Nephron (organoid): ENCODE measurements at regions not wholly inside any gene's neighbourhood (a gene's known extent, or its start where the extent isn't known, plus 50 kb on each side); places are given as distances from the start of the nearest gene placed in this dataset.

Experiments
- H3K27ac Mint-ChIP-seq, 3 experiments: 2 replicates each; pipeline ENCODE4 v1.8.0; 2020; ENCODE audit warnings: mixed read lengths in 3 of 3, mild to moderate bottlenecking in 2 of 3, moderate library complexity in 1 of 3
- H3K27me3 Mint-ChIP-seq: 2 replicates; pipeline ENCODE4 v1.8.0; 2021; ENCODE audit warnings: low read depth, mild to moderate bottlenecking, moderate library complexity, mixed read lengths
- H3K36me3 Mint-ChIP-seq: 2 replicates; pipeline ENCODE4 v1.8.0; 2020; ENCODE audit warnings: low read depth, mixed read lengths
- H3K4me1 Mint-ChIP-seq: 2 replicates; pipeline ENCODE4 v1.8.0; 2020; ENCODE audit warnings: mixed read lengths
- H3K4me3 Mint-ChIP-seq, 3 experiments: 2 replicates each; pipeline ENCODE4 v1.8.0; 2020; ENCODE audit warnings: mild to moderate bottlenecking in 3 of 3, mixed read lengths in 3 of 3, moderate library complexity in 2 of 3
- H3K9me3 Mint-ChIP-seq: 2 replicates; pipeline ENCODE4 v1.8.0; 2020; ENCODE audit warnings: mixed read lengths
- CTCF ChIP-seq, 3 experiments: fragments of 200-600 bp; sonication (generic); IDR thresholded peaks; one replicate each; pipeline ENCODE4 v1.5.0; 2021; ENCODE audit warnings: antibody characterized with exemption in 3 of 3; ENCODE audit not compliant: unreplicated experiment in 3 of 3

GRCh38 chr15:70272565-70273355 is 175.0 kb upstream of the TLE3 start:
- H3K27me3 Mint-ChIP-seq = peaks cover 50% of the 10 kb centered on the region
- H3K9me3 Mint-ChIP-seq = no peaks in the 10 kb centered on the region
- peaks cover 38% of the 10 kb centered on the region for H3K4me1 Mint-ChIP-seq
- H3K27ac Mint-ChIP-seq = no peak overlapping the region
- TF ChIP-seq CTCF (IDR thresholded peaks at IDR 0.05; ENCODE audit: unreplicated experiment in 3 of 3) = no peak
- no peaks in the 10 kb centered on the region for H3K36me3 Mint-ChIP-seq
- H3K4me3 Mint-ChIP-seq = no peak overlapping the region

- Mint-ChIP-seq H3K27me3 (peaks cover 49% of the 10 kb centered on the region), H3K27ac (peak overlapping the region in 1 of 3 experiments; percentile 41), H3K4me1 (peaks cover 50% of the 10 kb centered on the region), H3K36me3 (no peaks in the 10 kb centered on the region), H3K4me3 (no peak overlapping the region), H3K9me3 (no peaks in the 10 kb centered on the region)
- TF ChIP-seq CTCF (IDR thresholded peaks at IDR 0.05; ENCODE audit: unreplicated experiment in 3 of 3) = no peak
Measured at GRCh38 chr15:70271422-70272088, 173.8 kb upstream of the TLE3 start.

GRCh38 chr15:70270752-70271111 is 173.0 kb upstream of the TLE3 start:
- peak overlapping the region in 1 of 3 experiments; percentile 52 for H3K27ac Mint-ChIP-seq
- no peak for TF ChIP-seq CTCF (IDR thresholded peaks at IDR 0.05; ENCODE audit: unreplicated experiment in 3 of 3)
- no peaks in the 10 kb centered on the region for H3K9me3 Mint-ChIP-seq
- peaks cover 49% of the 10 kb centered on the region for H3K27me3 Mint-ChIP-seq
- H3K4me1 Mint-ChIP-seq = peaks cover 59% of the 10 kb centered on the region
- no peaks in the 10 kb centered on the region for H3K36me3 Mint-ChIP-seq
- no peak overlapping the region for H3K4me3 Mint-ChIP-seq

- Mint-ChIP-seq H3K36me3 (no peaks in the 10 kb centered on the region), H3K27ac (peak overlapping the region; percentile 9 to 52 (median 45)), H3K27me3 (peaks cover 55% of the 10 kb centered on the region), H3K9me3 (no peaks in the 10 kb centered on the region), H3K4me3 (peak overlapping the region in 1 of 3 experiments; percentile 8), H3K4me1 (peaks cover 61% of the 10 kb centered on the region)
- TF ChIP-seq CTCF (IDR thresholded peaks at IDR 0.05; ENCODE audit: unreplicated experiment in 3 of 3) = no peak
Measured at GRCh38 chr15:70269991-70270751, 172.5 kb upstream of the TLE3 start.

- Mint-ChIP-seq H3K36me3 (no peaks in the 10 kb centered on the region), H3K4me3 (peak overlapping the region in 1 of 3 experiments; percentile 8), H3K9me3 (no peaks in the 10 kb centered on the region), H3K27me3 (peaks cover 57% of the 10 kb centered on the region), H3K27ac (peak overlapping the region; percentile 9 to 45 (median 42)), H3K4me1 (peaks cover 64% of the 10 kb centered on the region)
- no peak for TF ChIP-seq CTCF (IDR thresholded peaks at IDR 0.05; ENCODE audit: unreplicated experiment in 3 of 3)
Measured at GRCh38 chr15:70269311-70269911, 171.7 kb upstream of the TLE3 start.
